ENCODE measurements at regions not wholly inside any gene's neighbourhood (a gene's known extent, or its start where the extent isn't known, plus 50 kb on each side); places are given as distances from the start of the nearest gene placed in this dataset.

- no peak overlapping the region for H3K4me2 ChIP-seq (replicated peaks; ENCODE audit: extremely low read depth, low read length, poor library complexity, severe bottlenecking)
- H3K9me3 Mint-ChIP-seq: peaks cover 0 to 8% (median 4%) of the 10 kb centered on the region in 7 donors
- no peak overlapping the region for H3K4me3 Mint-ChIP-seq
- no peaks in the 10 kb centered on the region for H3K36me3 ChIP-seq (replicated peaks in 1 of 2; ENCODE audit: control insufficient read depth in 1 of 2, insufficient read depth in 2 of 2, low read length in 2 of 2)
- no peaks in the 10 kb centered on the region for H3K4me1 ChIP-seq (ENCODE audit: control insufficient read depth in 1 of 2, insufficient read depth in 2 of 2, low read length in 2 of 2)
- H3K79me2 ChIP-seq (ENCODE audit: insufficient read depth, low read length): no peaks in the 10 kb centered on the region
- no peak for DNase-seq
- no peaks in the 10 kb centered on the region for H3K27me3 ChIP-seq (ENCODE audit: control insufficient read depth in 2 of 2, insufficient read depth in 2 of 2, low read length in 2 of 2)
- intact Hi-C loops (cut with micrococcal nuclease): no loop called here
- H3K9ac ChIP-seq (ENCODE audit: insufficient read depth, low read length, poor library complexity, severe bottlenecking): no peak overlapping the region
- no peak overlapping the region for H3K4me3 ChIP-seq (replicated peaks in 1 of 3; ENCODE audit: low read depth in 2 of 3, low read length in 3 of 3)
- peaks cover 0 to 2% (median 0%) of the 10 kb centered on the region in 3 donors for H3K27me3 Mint-ChIP-seq (ENCODE audit: low read depth in 3 of 3)
- peaks cover 0 to 3% of the 10 kb centered on the region in 2 donors for H3K9me3 ChIP-seq (replicated peaks in 1 of 2; ENCODE audit: control insufficient read depth in 1 of 2, insufficient read depth in 1 of 2, low read length in 2 of 2)
- H2AFZ ChIP-seq (ENCODE audit: insufficient read depth, low read depth, low read length, poor library complexity, severe bottlenecking): no peak overlapping the region
- WGBS (ENCODE audit: insufficient coverage): 100% methylated on average over 4 of the region's 5 CpGs
- no peak overlapping the region for H3K27ac Mint-ChIP-seq
- peaks cover 5% of the 10 kb centered on the region for H3K4me1 Mint-ChIP-seq
- no peak for TF ChIP-seq CTCF (IDR thresholded peaks at IDR 0.05)
- H3K36me3 Mint-ChIP-seq: no peaks in the 10 kb centered on the region
- H3K27ac ChIP-seq (ENCODE audit: low read depth in 1 of 2, low read length in 2 of 2): no peak overlapping the region
- H4K20me1 ChIP-seq (ENCODE audit: insufficient read depth, low read length): no peaks in the 10 kb centered on the region
Measured at GRCh38 chr3:72565593-72565992, 282.7 kb downstream of the SHQ1 start.

DNA sequence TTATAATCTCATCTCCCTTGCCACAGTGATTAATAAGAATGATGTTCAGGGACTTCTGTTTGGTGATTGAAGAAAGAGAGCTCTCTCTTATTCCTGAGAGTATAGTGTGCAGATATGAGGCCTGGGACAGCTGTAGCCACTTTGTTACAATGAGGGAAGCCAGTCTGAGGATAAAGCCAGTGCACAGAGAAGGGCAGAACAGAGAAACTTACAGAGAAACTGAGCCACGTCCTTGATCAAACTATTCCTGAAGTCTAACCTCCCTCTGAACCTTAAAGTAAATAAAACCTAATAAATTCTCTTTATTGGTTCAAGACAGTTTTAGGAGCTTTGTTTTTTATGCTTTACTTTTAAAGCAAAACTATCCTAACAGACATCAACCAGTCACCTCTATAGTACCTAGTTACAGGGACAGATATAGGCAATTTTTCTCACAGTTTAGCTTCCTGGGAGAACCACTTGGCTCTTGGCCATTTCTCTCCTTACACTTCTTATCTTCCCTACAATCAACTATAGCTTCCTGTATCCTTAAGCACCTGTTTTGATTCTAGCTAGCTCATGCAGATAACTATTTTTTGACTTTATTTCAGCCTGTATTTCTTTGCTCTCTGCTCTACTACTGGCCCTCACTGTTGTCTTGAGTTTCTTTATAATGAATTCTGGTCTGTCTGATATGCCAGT lies 284.4 kb downstream of the SHQ1 start:
- Histone ChIP-seq H4K20me1 (ENCODE audit: insufficient read depth, low read length) (no peaks in the 10 kb centered on the region), H3K4me1 (ENCODE audit: control insufficient read depth in 1 of 2, insufficient read depth in 2 of 2, low read length in 2 of 2) (peaks cover 10 to 12% of the 10 kb centered on the region in 2 donors), H3K27me3 (ENCODE audit: control insufficient read depth in 2 of 2, insufficient read depth in 2 of 2, low read length in 2 of 2) (no peaks in the 10 kb centered on the region), H3K36me3 (replicated peaks in 1 of 2; ENCODE audit: control insufficient read depth in 1 of 2, insufficient read depth in 2 of 2, low read length in 2 of 2) (no peaks in the 10 kb centered on the region), H3K27ac (ENCODE audit: low read depth in 1 of 2, low read length in 2 of 2) (no peak overlapping the region), H3K9me3 (replicated peaks in 1 of 2; ENCODE audit: control insufficient read depth in 1 of 2, insufficient read depth in 1 of 2, low read length in 2 of 2) (peaks cover 0 to 3% of the 10 kb centered on the region in 2 donors), H3K9ac (ENCODE audit: insufficient read depth, low read length, poor library complexity, severe bottlenecking) (no peak overlapping the region), H2AFZ (ENCODE audit: insufficient read depth, low read depth, low read length, poor library complexity, severe bottlenecking) (no peak overlapping the region), H3K4me3 (replicated peaks in 1 of 3; ENCODE audit: low read depth in 2 of 3, low read length in 3 of 3) (no peak overlapping the region), H3K79me2 (ENCODE audit: insufficient read depth, low read length) (no peaks in the 10 kb centered on the region), H3K4me2 (replicated peaks; ENCODE audit: extremely low read depth, low read length, poor library complexity, severe bottlenecking) (no peak overlapping the region)
- peaks cover 0 to 2% (median 0%) of the 10 kb centered on the region in 3 donors for H3K27me3 Mint-ChIP-seq (ENCODE audit: low read depth in 3 of 3)
- H3K27ac Mint-ChIP-seq: no peak overlapping the region
- intact Hi-C loops (cut with micrococcal nuclease): no loop called here
- H3K36me3 Mint-ChIP-seq: no peaks in the 10 kb centered on the region
- H3K9me3 Mint-ChIP-seq: peaks cover 0 to 8% (median 4%) of the 10 kb centered on the region in 7 donors
- H3K4me3 Mint-ChIP-seq: no peak overlapping the region
- TF ChIP-seq CTCF (IDR thresholded peaks at IDR 0.05): no peak
- no CpG with 5 or more reads among the region's 1 CpG for WGBS (ENCODE audit: insufficient coverage)
- peaks cover 16% of the 10 kb centered on the region for H3K4me1 Mint-ChIP-seq
- no peak for DNase-seq
